Pancreas (tissue), 10 donors: ENCODE measurements at regions not wholly inside any gene's neighbourhood (a gene's known extent, or its start where the extent isn't known, plus 50 kb on each side); places are given as distances from the start of the nearest gene placed in this dataset.
A peak's percentile ranks its signal among the peaks of the same experiment; 100 is the strongest.

Experiments
- ATAC-seq, 4 donors: fragments of 200-7000 bp; cut with Tn5 transposase; one replicate each; pipeline versions ENCODE4 v1.8.0 to v1.9.1; 2020; ENCODE audit warnings: mild to moderate bottlenecking in 4 of 4, moderate library complexity in 4 of 4
- DNase-seq, 6 donors: peaks; one replicate each; pipeline ENCODE4 v3.0.0-alpha.2; 2020
- FAIRE-seq: peaks from 2 replicates; lab custom pipeline; 2012; peaks lifted over from hg19 to GRCh38; lab: Jason Lieb, UNC
- H3K27ac ChIP-seq, 4 donors: fragments of 200-600 bp; sonication (generic); 1 replicate in 3 of 4; 2 replicates in 1 of 4; pipeline versions ENCODE4 v1.5.0 to v1.8.0; 2020
- H3K27me3 ChIP-seq, 4 donors: fragments of 200-600 bp; one replicate each; pipeline ENCODE4 v1.8.0; 2021
- H3K36me3 ChIP-seq, 3 donors: fragments of 200-600 bp; sonication (generic) in 1 of 3; one replicate each; pipeline versions ENCODE4 v1.5.0 to v1.8.0; 2020 to 2021
- H3K4me1 ChIP-seq, 3 donors: fragments of 200-600 bp; one replicate each; pipeline ENCODE4 v1.8.0; 2021
- H3K4me3 ChIP-seq, 4 donors: fragments of 200-600 bp; sonication (generic) in 2 of 4; one replicate each; pipeline versions ENCODE4 v1.5.0 to v1.8.0; 2020 to 2021
- H3K9me3 ChIP-seq, 4 donors: fragments of 200-600 bp; one replicate each; pipeline ENCODE4 v1.8.0; 2021
- WGBS, 2 donors: extraction: QIAGEN DNeasy Blood & Tissue Kit; methylation state at CpG; one replicate each; pipeline ENCODE4 v1.1.7; 2013; 5-methylcytosine and 5-hydroxymethylcytosine counted together
- intact Hi-C, 3 donors: fragments of 100-400 bp; cut with DNase I; formaldehyde crosslinking; loops; one replicate each; pipeline versions ENCODE4 v1.11.1 to v1.14.2; 2022
- TF ChIP-seq, protein P1 (sequence below), 4 donors: fragments of 200-600 bp; sonication (generic) in 3 of 4; IDR thresholded peaks; one replicate each; pipeline versions ENCODE4 v1.5.0 to v1.8.0; 2021; ENCODE audit warnings: antibody characterized with exemption in 4 of 4
- donor health status: healthy with polysubstance abuse.
- donor health status: DM: no; HTN: no; CAD: no; lungs with moderate emphysema.
- donor health status: DM: no; HTN: no; CAD: no.
- donor health status: control.
- donor health status: control.
- donor health status: Bipolar disorder and iron deficiency.
- donor health status: DM: yes; HTN: yes; CAD: no.
- donor health status: DM: no; HTN: no; CAD: no.
- donor health status: DM: no; HTN: no; CAD: no.
- donor health status: DM: yes; HTN: yes; CAD: no.

DNA sequence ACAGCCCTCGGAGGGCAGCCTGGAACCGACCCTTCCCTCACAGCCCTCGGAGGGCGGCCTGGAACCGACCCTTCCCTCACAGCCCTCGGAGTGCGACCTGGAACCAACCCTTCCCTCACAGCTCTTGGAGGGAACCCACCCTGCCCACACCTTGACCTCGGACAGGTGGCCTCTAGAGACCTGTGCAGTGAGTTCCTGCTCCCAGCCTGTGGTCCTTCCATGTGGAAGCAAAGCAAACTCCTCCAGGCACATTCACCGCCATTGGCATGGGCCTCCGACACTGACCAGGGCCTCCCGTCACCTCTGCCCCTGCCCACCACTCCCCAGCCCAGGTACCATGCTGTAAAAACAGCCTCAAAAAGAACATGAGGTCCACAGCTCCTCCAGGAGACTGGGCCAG, 272.1 kb downstream of the BRD1 start:
- no peaks in the 10 kb centered on the region for H3K4me1 ChIP-seq
- intact Hi-C loops: no loop called here
- DNase-seq: peak in 1 of 6 donors; percentile 28
- no peak overlapping the region for H3K27ac ChIP-seq
- TF ChIP-seq, protein P1, sequence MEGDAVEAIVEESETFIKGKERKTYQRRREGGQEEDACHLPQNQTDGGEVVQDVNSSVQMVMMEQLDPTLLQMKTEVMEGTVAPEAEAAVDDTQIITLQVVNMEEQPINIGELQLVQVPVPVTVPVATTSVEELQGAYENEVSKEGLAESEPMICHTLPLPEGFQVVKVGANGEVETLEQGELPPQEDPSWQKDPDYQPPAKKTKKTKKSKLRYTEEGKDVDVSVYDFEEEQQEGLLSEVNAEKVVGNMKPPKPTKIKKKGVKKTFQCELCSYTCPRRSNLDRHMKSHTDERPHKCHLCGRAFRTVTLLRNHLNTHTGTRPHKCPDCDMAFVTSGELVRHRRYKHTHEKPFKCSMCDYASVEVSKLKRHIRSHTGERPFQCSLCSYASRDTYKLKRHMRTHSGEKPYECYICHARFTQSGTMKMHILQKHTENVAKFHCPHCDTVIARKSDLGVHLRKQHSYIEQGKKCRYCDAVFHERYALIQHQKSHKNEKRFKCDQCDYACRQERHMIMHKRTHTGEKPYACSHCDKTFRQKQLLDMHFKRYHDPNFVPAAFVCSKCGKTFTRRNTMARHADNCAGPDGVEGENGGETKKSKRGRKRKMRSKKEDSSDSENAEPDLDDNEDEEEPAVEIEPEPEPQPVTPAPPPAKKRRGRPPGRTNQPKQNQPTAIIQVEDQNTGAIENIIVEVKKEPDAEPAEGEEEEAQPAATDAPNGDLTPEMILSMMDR (IDR thresholded peaks at IDR 0.05): no peak
- H3K27me3 ChIP-seq: peaks cover 0 to 6% (median 0%) of the 10 kb centered on the region in 4 donors
- no peak for FAIRE-seq
- H3K4me3 ChIP-seq: no peak overlapping the region
- WGBS, 2 donors: 69 to 86% methylated on average over 11 of the region's 11 CpGs
- H3K36me3 ChIP-seq: no peaks in the 10 kb centered on the region
- no peak for ATAC-seq
- no peaks in the 10 kb centered on the region for H3K9me3 ChIP-seq

DNA sequence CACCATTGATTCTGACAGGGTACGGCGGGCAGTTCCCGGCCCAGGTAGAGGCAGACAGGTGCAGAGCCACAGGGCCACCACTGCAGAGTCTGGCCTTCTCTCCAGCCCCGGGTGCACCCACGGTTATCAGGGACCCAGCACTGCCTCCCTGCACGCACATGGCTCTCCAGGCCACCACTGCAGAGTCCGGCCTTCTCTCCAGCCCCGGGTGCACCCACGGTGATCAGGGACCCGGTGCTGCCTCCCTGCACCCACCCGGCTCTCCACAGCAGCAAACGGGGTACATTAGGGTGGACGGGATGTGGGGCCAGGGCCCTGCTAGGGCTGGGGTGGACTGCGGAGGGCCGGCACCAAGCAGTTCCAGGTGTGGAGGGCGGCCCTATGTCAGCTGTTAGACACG, 272.9 kb downstream of the BRD1 start:
- no peaks in the 10 kb centered on the region for H3K9me3 ChIP-seq
- no peaks in the 10 kb centered on the region for H3K36me3 ChIP-seq
- intact Hi-C loops: no loop called here
- no peak for FAIRE-seq
- peak in 1 of 6 donors; percentile 27 for DNase-seq
- H3K4me1 ChIP-seq: no peaks in the 10 kb centered on the region
- H3K27me3 ChIP-seq: peaks cover 0 to 3% (median 0%) of the 10 kb centered on the region in 4 donors
- TF ChIP-seq, protein P1 (IDR thresholded peaks at IDR 0.05): no peak
- no peak overlapping the region for H3K4me3 ChIP-seq
- no peak overlapping the region for H3K27ac ChIP-seq
- WGBS, 2 donors: 63 to 75% methylated on average over 17 of the region's 17 CpGs
- no peak for ATAC-seq

DNA sequence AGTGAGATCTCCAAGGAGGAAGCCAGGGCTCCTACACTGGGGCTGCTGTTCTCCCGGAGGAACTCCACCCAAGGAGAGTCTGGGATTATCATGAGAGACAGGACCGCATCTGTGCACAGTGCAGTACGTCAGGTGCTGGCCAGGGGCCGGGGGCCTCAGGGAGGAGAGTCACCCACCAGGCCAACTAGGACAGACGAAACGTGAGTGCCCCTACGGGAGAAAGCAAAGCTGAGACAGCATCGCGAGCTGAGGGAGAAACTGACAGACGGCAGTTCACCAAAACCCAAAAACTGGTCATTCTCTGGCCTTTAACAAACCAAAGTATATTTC, 273.4 kb downstream of the BRD1 start:
- ATAC-seq (no peak), DNase-seq (peak in 1 of 6 donors; percentile 31), FAIRE-seq (no peak)
- no peak overlapping the region for H3K27ac ChIP-seq
- no peaks in the 10 kb centered on the region for H3K36me3 ChIP-seq
- H3K4me3 ChIP-seq: no peak overlapping the region
- TF ChIP-seq, protein P1 (IDR thresholded peaks at IDR 0.05): no peak
- intact Hi-C loops: no loop called here
- 56 to 73% methylated on average over 10 of the region's 10 CpGs for WGBS, 2 donors
- no peaks in the 10 kb centered on the region for H3K9me3 ChIP-seq
- H3K27me3 ChIP-seq: no peaks in the 10 kb centered on the region
- H3K4me1 ChIP-seq: no peaks in the 10 kb centered on the region

DNA sequence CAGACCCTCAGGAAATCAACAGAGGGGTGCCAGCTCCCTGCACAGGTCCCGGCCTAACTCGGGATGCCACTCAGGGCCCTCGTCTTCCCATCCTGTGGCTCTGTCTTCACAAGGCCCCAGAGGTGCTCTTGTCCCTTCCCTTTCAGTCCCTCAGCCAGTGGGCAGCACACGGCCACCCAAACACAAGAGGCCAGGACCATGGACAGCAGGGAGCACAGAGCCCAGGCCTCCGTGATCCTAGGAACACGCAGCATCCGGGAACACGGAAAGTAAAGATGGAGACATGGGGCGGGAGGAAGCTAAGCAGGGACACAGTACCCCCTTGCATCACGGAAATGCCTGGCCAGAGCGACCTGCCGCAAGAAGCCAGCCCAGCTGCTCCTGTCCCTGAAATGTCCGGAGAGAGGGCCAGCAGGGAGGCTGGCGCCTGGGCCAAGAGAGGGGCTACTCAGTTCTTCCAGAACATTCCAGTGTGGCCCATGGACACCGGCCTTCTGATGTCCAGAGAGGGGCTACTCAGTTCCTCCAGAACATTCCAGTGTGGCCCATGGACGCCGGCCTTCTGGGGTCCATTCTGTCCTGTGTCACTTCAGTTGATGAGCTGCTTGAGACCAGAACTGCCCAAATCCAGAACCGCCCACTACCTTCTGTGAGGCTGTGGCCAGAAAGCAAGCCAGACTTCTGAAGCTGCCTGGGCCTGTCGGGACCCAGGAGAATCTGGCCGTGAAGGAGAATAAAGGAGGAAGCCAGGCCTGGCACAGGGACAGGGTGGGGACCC, 274.0 kb downstream of the BRD1 start:
- Histone ChIP-seq H3K27ac (no peak overlapping the region), H3K4me3 (no peak overlapping the region), H3K36me3 (no peaks in the 10 kb centered on the region), H3K4me1 (no peaks in the 10 kb centered on the region), H3K27me3 (no peaks in the 10 kb centered on the region), H3K9me3 (no peaks in the 10 kb centered on the region)
- no peak for ATAC-seq
- DNase-seq: peak in 2 of 6 donors; percentile 26 to 27
- TF ChIP-seq, protein P1 (IDR thresholded peaks at IDR 0.05): no peak
- 44 to 55% methylated on average over 20 of the region's 20 CpGs for WGBS, 2 donors
- intact Hi-C loops: no loop called here
- FAIRE-seq: no peak

DNA sequence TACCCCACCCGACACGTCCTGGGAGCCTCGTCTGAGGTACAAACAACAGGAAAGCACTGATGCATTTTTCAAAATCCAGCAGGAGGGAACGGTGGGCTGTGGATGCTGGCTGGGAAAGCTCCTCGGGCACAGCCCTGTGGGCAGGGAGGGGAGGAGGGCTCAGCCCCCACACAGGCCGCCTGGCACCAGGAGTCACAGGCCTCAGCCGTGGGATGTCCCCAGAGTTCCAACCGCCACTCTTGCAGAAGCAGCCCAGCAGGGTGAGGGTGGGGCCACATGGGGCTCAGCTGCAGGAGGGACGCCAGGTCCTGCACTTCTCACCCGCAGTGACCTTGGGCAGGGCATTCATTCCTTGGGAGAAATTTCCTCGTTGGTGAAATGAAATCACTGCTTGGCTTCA, 274.6 kb downstream of the BRD1 start:
- FAIRE-seq: no peak

More for the DNA sequence above, 274.6 kb downstream of the BRD1 start:
- no peaks in the 10 kb centered on the region for H3K4me1 ChIP-seq
- H3K4me3 ChIP-seq: no peak overlapping the region
- no peak overlapping the region for H3K27ac ChIP-seq
- DNase-seq (peak in 2 of 6 donors; percentile 14 to 29), ATAC-seq (no peak)
- intact Hi-C loops: no loop called here
- no peaks in the 10 kb centered on the region for H3K36me3 ChIP-seq
- no peaks in the 10 kb centered on the region for H3K27me3 ChIP-seq
- H3K9me3 ChIP-seq: no peaks in the 10 kb centered on the region
- WGBS, 2 donors: 34 to 50% methylated on average over 11 of the region's 11 CpGs
- TF ChIP-seq, protein P1 (IDR thresholded peaks at IDR 0.05): no peak
